GM12892 (cell line): ENCODE measurements at regions not wholly inside any gene's neighbourhood (a gene's known extent, or its start where the extent isn't known, plus 50 kb on each side); places are given as distances from the start of the nearest gene placed in this dataset.

Source experiments
- DNase-seq: peaks from one replicate; pipeline ENCODE4 v3.0.0; 2011; ENCODE audit not compliant: insufficient read length
- FAIRE-seq: peaks from 2 replicates; lab custom pipeline; 2011; peaks lifted over from hg19 to GRCh38; lab: Jason Lieb, UNC
- POLR2A ChIP-seq: IDR thresholded peaks from 2 replicates; pipeline ENCODE4 v1.6.1; 2011; ENCODE audit warnings: low read depth, low read length, control low read depth
- POLR2AphosphoS5 ChIP-seq: IDR thresholded peaks from 2 replicates; pipeline ENCODE4 v1.6.1; 2011; ENCODE audit warnings: low read depth, low read length, control low read depth
- TAF1 ChIP-seq: IDR thresholded peaks from 2 replicates; pipeline ENCODE4 v1.6.1; 2011; ENCODE audit warnings: low read depth, mild to moderate bottlenecking, control low read depth, low read length, borderline replicate concordance

DNA sequence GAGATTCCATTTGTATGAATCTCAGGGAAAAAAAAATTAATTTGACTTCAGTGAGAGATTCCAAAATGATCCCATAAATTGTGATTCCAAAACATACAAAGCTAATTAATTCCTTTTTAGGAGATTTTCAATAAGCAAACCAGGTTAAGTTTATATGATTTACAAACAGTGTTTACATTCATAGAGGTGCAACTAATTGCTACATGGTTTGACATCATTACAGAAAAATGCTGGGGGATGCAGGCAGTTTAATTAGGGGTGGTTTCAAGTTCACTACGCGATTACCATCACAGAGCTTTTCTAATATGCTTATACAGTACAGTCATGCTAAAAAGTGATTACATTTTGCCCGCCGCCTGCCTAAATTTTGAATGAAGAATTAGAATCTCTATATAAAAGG, 143.2 kb upstream of the MGMT start:
- no peak for DNase-seq
- TF ChIP-seq POLR2AphosphoS5 (no peak), TAF1 (no peak), POLR2A (no peak)
- FAIRE-seq: no peak

DNA sequence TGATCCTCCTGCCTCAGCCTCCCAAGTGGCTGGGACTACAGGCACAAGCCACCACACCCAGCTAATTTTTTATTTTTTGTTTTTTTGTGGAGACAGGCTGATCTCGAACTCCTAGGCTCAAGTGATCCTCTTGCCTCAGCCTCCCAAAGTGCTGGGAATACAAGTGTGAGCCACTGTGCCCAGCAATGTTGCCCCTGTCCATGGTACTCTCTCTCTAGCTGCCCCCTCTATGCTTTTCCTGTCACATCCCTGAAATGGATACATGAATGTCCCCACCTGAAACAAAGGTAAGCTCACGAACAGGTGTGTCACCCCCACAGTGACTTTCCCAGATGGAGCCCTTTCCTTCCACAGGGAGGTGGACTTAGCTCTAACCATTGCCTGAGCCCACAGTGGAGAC, 141.1 kb upstream of the MGMT start:
- DNase-seq: no peak
- FAIRE-seq: no peak
- TF ChIP-seq POLR2AphosphoS5 (no peak), POLR2A (no peak), TAF1 (no peak)

- DNase-seq (no peak), FAIRE-seq (no peak)
- TF ChIP-seq POLR2AphosphoS5: no peak
- TF ChIP-seq TAF1: no peak
- no peak for TF ChIP-seq POLR2A
These were observed 138.5 kb upstream of the MGMT start for GRCh38 chr10:129328546-129328945.

DNA sequence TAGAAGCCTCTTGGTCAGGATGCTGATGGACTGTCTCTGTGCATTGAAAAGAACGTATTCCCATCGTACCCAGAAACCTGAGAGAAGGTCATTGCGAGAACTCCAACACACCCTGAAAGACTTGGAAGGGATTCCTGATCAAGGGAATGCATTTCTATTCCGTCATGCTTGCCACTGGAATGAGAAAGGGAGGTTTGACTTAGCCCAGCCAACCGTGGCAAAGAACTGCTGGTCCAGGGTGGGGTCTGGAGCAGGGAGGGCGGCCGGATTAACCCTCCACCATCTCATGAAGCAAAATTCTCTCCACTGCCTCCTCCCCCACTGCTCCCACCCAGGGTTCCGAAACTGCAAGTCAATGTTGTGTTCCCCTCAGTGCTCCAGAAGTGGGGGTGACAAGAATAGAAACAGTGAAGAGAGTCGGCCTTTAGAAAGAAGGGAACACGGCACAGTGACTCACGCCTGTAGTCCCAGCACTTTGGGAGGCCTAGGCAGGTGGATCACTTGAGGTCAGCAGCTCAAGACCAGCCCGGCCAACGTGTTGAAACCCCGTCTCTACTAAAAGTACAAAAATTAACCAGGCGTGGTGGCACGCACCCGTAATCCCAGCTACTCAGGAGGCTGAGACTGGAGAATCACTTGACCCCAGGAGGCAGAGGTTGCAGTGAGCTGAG, 137.5 kb upstream of the MGMT start:
- FAIRE-seq: no peak

DNA sequence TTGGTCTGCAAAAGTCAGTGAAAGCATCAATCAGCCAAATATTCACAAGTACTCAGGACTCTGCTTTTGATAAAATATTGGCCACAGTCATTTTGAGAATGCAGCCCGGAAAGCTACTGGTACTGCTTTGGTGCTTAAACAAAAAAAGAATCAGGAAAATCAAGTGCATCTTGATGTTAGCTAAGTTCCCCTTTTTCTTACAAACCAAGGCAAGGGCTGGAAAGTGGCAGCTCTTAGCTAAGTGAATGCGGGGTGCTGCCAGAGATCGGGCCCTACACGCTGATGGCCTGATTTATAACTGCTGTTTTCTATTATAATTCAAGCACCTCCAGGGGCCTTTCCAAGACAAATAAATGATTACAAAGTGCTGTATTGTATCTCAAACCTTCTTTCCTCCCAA, 136.8 kb upstream of the MGMT start:
- no peak for DNase-seq
- TF ChIP-seq POLR2AphosphoS5: no peak
- no peak for TF ChIP-seq TAF1
- no peak for TF ChIP-seq POLR2A
- FAIRE-seq: no peak

More for the DNA sequence above, 137.5 kb upstream of the MGMT start:
- no peak for DNase-seq
- TF ChIP-seq TAF1: no peak
- TF ChIP-seq POLR2AphosphoS5: no peak
- no peak for TF ChIP-seq POLR2A

- no peak for DNase-seq
- TF ChIP-seq POLR2A (no peak), TAF1 (no peak), POLR2AphosphoS5 (no peak)
- no peak for FAIRE-seq
These were observed 135.7 kb upstream of the MGMT start for GRCh38 chr10:129331207-129331838.

GRCh38 chr10:129331839-129332220, 135.2 kb upstream of the MGMT start:
- FAIRE-seq: no peak
- TF ChIP-seq POLR2A (no peak), POLR2AphosphoS5 (no peak), TAF1 (no peak)
- no peak for DNase-seq

GRCh38 chr10:129332476-129332875, 134.6 kb upstream of the MGMT start:
- DNase-seq (no peak), FAIRE-seq (no peak)
- TF ChIP-seq POLR2AphosphoS5 (no peak), POLR2A (no peak), TAF1 (no peak)

DNA sequence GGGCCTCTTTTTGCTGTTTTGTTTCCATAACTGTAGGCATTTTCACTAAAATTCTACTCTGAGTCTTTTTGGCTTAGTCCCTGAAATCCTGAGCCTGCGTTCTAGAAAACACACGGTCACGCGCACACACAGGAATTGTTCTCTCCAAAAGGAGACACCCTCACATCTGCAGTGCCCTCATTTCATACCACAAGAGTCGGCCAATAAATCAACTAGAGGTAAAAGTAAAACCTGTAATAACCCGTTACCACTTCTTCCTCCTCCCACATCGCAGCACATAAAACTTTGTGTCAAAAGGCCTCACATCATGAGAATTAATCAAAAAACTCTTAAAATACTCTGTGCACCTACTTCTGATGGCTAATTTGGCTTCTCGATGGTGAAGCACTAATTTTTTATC, 133.3 kb upstream of the MGMT start:
- no peak for DNase-seq
- no peak for FAIRE-seq
- TF ChIP-seq POLR2AphosphoS5 (no peak), POLR2A (no peak), TAF1 (no peak)

DNA sequence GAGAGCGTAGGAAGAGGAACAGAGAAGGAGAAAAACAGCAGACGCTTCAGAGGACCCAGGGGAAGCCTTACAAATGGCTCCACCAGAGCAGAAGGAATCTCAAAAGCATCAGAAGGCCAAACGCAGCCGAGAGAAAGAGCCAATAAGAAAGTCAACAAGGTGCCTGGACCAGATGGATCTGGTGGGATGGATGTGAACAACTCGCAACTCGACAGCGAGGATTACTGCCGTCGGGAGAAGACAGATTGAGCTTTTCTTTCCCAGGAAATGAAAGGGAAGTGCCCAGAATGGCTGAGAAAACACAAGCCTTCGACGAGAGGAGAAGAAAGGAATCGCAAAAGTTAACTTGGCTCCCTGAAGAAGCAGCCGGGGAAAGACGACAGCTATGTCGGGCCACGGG, 132.8 kb upstream of the MGMT start:
- FAIRE-seq (no peak), DNase-seq (no peak)
- no peak for TF ChIP-seq POLR2AphosphoS5
- no peak for TF ChIP-seq POLR2A
- no peak for TF ChIP-seq TAF1

- TF ChIP-seq TAF1 (no peak), POLR2AphosphoS5 (no peak), POLR2A (no peak)
- FAIRE-seq (no peak), DNase-seq (no peak)
These were observed 131.6 kb upstream of the MGMT start for GRCh38 chr10:129335396-129335795.

DNA sequence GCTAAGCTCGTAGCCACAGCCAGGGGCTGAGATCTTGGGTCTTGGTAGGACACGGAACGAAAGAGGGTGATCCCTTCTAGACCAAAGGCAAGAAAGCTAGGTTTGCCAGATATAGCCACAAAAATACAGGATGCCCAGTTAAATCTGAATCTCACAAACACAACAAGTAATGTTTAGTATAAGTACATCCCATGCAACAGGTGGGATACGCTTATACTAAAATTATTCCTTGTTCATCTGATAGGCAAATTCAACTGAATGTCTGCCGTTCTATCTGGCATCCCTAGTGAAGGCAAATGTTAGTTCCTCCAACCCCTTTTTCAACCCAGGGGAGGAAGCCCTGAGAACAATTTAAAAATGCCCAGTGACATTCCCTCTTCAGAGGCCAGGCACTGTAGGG, 131.1 kb upstream of the MGMT start:
- no peak for DNase-seq
- FAIRE-seq: no peak
- TF ChIP-seq POLR2A (no peak), POLR2AphosphoS5 (no peak), TAF1 (no peak)

DNA sequence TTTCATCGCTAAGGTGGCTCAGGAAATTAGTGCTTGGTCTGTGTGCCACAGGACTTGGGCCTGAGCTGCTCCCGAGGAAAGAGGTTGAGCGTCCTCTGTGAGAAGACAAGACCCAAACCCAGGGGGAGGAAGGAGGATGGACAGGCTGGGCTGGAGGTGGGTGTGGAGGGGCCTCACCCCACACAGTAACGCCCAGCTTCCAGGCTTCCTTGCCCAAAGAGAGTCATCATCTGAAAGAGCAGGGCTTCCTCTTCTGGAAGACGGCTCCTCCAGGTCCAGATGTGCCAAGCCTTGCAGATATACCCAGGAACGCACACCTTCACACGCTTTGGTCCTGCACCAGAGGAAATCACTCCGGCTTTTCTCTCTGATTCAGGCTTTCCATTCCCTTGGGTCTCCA, 127.8 kb upstream of the MGMT start:
- FAIRE-seq (no peak), DNase-seq (no peak)
- no peak for TF ChIP-seq POLR2AphosphoS5
- no peak for TF ChIP-seq POLR2A
- no peak for TF ChIP-seq TAF1
